Muscle layer of duodenum (tissue), 2 donors: ENCODE measurements at regions not wholly inside any gene's neighbourhood (a gene's known extent, or its start where the extent isn't known, plus 50 kb on each side); places are given as distances from the start of the nearest gene placed in this dataset.

Source experiments
- H3K27ac ChIP-seq: one replicate; pipeline ENCODE4 v1.7.0; 2013; ENCODE audit warnings: mild to moderate bottlenecking, low read length
- H3K27me3 ChIP-seq: one replicate; pipeline ENCODE4 v1.7.0; 2013; ENCODE audit warnings: low read depth, mild to moderate bottlenecking, control low read depth, low read length
- H3K36me3 ChIP-seq, 2 donors: one replicate each; pipeline ENCODE4 v1.7.0; 2013; ENCODE audit warnings: low read length in 2 of 2, control low read depth in 1 of 2, mild to moderate bottlenecking in 1 of 2; ENCODE audit not compliant: insufficient read depth in 2 of 2, control insufficient read depth in 1 of 2
- H3K4me1 ChIP-seq, 2 donors: one replicate each; pipeline ENCODE4 v1.7.0; 2013; ENCODE audit warnings: low read length in 2 of 2, mild to moderate bottlenecking in 2 of 2, control low read depth in 1 of 2, moderate library complexity in 1 of 2; ENCODE audit not compliant: insufficient read depth in 2 of 2, control insufficient read depth in 1 of 2
- H3K4me3 ChIP-seq, 2 donors: one replicate each; pipeline ENCODE4 v1.7.0; 2013; ENCODE audit warnings: low read length in 2 of 2, low read depth in 1 of 2, mild to moderate bottlenecking in 1 of 2
- H3K9me3 ChIP-seq, 2 donors: one replicate each; pipeline ENCODE4 v1.7.0; 2013; ENCODE audit warnings: low read length in 2 of 2, control low read depth in 1 of 2, mild to moderate bottlenecking in 1 of 2; ENCODE audit not compliant: control insufficient read depth in 1 of 2
- donor health status: healthy.

GRCh38 chr18:10262566-10262965 is 191.9 kb upstream of the APCDD1 start:
- no peak overlapping the region for H3K27ac ChIP-seq

GRCh38 chr18:10264260-10264659 is 190.2 kb upstream of the APCDD1 start:
- Histone ChIP-seq H3K9me3 (no peaks in the 10 kb centered on the region), H3K27me3 (no peaks in the 10 kb centered on the region), H3K4me1 (peaks cover 0 to 6% of the 10 kb centered on the region in 2 donors), H3K4me3 (no peak overlapping the region), H3K36me3 (no peaks in the 10 kb centered on the region), H3K27ac (no peak overlapping the region)

More at GRCh38 chr18:10262566-10262965, 191.9 kb upstream of the APCDD1 start:
- no peaks in the 10 kb centered on the region for H3K27me3 ChIP-seq
- no peak overlapping the region for H3K4me3 ChIP-seq
- no peaks in the 10 kb centered on the region for H3K4me1 ChIP-seq
- no peaks in the 10 kb centered on the region for H3K36me3 ChIP-seq
- no peaks in the 10 kb centered on the region for H3K9me3 ChIP-seq

- H3K4me3 ChIP-seq, result no peak overlapping the region
- H3K9me3 ChIP-seq, result no peaks in the 10 kb centered on the region
- no peaks in the 10 kb centered on the region for H3K36me3 ChIP-seq
- H3K27me3 ChIP-seq, result no peaks in the 10 kb centered on the region
- no peak overlapping the region for H3K27ac ChIP-seq
- peaks cover 0 to 6% of the 10 kb centered on the region in 2 donors for H3K4me1 ChIP-seq
These were observed 188.7 kb upstream of the APCDD1 start for GRCh38 chr18:10265560-10266333.

DNA sequence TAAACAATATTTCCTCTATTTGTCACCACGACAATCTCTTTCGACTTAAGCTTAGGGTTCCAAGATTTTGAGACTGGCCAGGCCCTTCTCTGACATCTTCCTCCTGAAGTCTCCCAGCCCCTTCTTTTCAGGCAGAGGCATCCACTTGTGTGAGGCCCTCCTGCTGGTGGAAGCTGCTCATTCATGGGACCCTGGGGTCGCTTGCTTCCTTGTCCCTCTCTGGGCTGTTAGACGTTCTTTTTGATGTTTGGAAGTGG is 188.2 kb upstream of the APCDD1 start:
- no peaks in the 10 kb centered on the region for H3K9me3 ChIP-seq
- peaks cover 0 to 6% of the 10 kb centered on the region in 2 donors for H3K4me1 ChIP-seq
- H3K27ac ChIP-seq, result no peak overlapping the region
- H3K27me3 ChIP-seq, result no peaks in the 10 kb centered on the region
- no peaks in the 10 kb centered on the region for H3K36me3 ChIP-seq
- H3K4me3 ChIP-seq, result no peak overlapping the region

DNA sequence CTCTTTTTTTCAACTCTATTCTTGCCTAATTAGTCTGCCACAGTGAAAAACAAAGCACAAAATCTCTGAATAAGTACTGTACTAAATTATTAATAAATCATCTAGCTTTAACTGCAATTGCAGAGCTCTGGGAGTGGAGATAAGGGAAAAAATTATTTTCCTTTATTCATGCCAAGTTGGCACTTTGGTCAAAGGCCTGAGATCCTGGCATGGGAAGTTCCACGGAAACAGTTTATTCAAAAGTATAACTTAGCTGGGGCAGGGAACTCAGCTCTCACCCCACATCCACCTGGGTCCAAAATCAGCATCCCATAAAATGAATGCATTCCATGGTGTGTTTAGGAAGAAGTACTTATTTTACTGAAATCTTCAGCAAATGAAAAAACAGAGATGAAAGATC is 185.2 kb upstream of the APCDD1 start:
- Histone ChIP-seq H3K27me3 (no peaks in the 10 kb centered on the region), H3K4me1 (peaks cover 0 to 6% of the 10 kb centered on the region in 2 donors), H3K4me3 (no peak overlapping the region), H3K36me3 (no peaks in the 10 kb centered on the region), H3K9me3 (no peaks in the 10 kb centered on the region), H3K27ac (no peak overlapping the region)

GRCh38 chr18:10270151-10270571 is 184.3 kb upstream of the APCDD1 start:
- Histone ChIP-seq H3K4me3 (no peak overlapping the region), H3K27me3 (no peaks in the 10 kb centered on the region), H3K9me3 (no peaks in the 10 kb centered on the region), H3K4me1 (peaks cover 0 to 6% of the 10 kb centered on the region in 2 donors), H3K27ac (no peak overlapping the region), H3K36me3 (no peaks in the 10 kb centered on the region)

DNA sequence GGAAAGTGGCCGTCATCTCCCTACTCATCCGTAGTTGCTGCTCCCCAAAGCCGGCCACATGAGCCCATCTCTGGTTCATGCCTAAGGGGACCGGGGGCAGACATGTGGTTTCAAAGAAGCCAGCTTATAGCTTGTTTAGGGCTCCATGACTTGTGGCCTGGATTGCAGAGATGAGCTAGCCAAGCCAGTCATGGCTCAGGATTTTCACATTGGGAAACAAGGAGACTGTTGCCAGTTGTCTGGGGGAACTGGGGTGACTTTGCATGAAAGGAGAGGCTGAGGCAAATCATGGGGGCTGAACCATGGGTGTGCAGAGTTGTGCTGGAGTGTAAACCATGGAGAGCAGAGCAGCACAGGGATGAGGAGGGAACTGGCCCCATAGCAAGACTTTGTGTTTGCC is 183.0 kb upstream of the APCDD1 start:
- no peak overlapping the region for H3K27ac ChIP-seq
- H3K36me3 ChIP-seq, result no peaks in the 10 kb centered on the region
- H3K4me1 ChIP-seq, result peaks cover 0 to 6% of the 10 kb centered on the region in 2 donors
- no peaks in the 10 kb centered on the region for H3K27me3 ChIP-seq
- no peaks in the 10 kb centered on the region for H3K9me3 ChIP-seq
- no peak overlapping the region for H3K4me3 ChIP-seq

DNA sequence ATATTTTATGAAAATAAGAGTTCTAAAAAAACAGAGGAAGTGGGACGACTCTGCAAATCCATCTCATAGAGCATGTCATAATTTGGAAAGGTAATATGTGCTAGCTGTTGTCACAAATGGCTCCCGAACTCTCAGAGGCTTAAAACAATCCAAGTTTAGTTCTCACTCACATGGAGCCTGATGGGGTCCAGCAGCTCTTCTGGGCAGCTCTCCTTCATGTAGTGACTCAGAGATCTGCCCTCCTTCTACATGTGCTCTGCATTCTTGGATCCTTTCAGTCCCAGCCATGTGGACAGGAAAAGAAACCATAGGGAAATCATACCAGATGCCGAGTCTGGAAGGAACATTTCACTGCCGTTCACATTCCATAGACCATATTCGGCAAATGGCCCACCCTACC is 180.1 kb upstream of the APCDD1 start:
- Histone ChIP-seq H3K4me3 (no peak overlapping the region), H3K36me3 (no peaks in the 10 kb centered on the region), H3K27ac (no peak overlapping the region), H3K27me3 (no peaks in the 10 kb centered on the region), H3K9me3 (no peaks in the 10 kb centered on the region), H3K4me1 (no peaks in the 10 kb centered on the region)

DNA sequence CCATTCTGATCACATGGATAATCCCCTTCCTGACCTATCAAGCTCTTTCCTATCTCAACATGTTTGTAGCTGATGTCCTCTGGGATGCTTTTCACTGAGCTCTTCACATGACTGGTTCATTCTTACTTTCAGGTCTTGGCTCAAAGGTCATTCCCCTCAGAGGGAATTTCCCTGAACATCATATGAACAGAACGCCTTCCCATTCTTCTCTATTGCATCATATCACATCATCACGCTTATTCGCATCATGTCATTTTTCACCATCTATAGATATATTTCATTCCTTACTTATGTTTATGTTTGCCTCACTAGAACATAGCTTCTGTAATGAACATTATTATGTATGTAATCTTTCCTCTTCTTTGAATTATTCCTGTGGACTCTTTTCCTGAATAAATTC is 178.9 kb upstream of the APCDD1 start:
- H3K36me3 ChIP-seq, result no peaks in the 10 kb centered on the region
- no peaks in the 10 kb centered on the region for H3K4me1 ChIP-seq
- no peak overlapping the region for H3K27ac ChIP-seq
- no peaks in the 10 kb centered on the region for H3K9me3 ChIP-seq
- no peaks in the 10 kb centered on the region for H3K27me3 ChIP-seq
- no peak overlapping the region for H3K4me3 ChIP-seq

DNA sequence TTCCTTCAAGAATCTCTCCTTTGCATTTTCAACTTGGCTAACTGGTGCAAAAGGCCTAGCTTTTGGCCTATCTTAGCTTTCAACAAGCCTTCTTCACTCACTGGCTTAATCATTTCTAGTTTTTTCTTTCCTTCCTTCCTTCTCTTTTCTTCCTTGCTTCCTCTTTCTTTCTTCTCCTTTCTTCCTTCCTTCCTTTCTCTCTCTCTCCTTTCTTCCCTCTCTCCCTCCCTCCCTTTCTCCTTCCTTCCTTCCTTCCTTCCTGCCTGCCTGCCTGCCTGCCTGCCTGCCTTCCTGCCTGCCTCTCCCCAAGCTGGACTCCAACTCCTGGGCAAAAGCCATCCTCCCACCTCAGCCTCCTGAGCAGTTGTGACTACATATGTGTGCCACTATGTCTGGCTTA is 176.2 kb upstream of the APCDD1 start:
- H3K4me1 ChIP-seq, result no peaks in the 10 kb centered on the region
- no peaks in the 10 kb centered on the region for H3K27me3 ChIP-seq
- H3K9me3 ChIP-seq, result no peaks in the 10 kb centered on the region
- no peak overlapping the region for H3K27ac ChIP-seq
- H3K4me3 ChIP-seq, result no peak overlapping the region
- H3K36me3 ChIP-seq, result no peaks in the 10 kb centered on the region

GRCh38 chr18:10279471-10279870 is 175.0 kb upstream of the APCDD1 start:
- Histone ChIP-seq H3K9me3 (no peaks in the 10 kb centered on the region), H3K27ac (no peak overlapping the region), H3K36me3 (no peaks in the 10 kb centered on the region), H3K4me3 (no peak overlapping the region), H3K27me3 (no peaks in the 10 kb centered on the region), H3K4me1 (no peaks in the 10 kb centered on the region)
